ENCODE measurements at regions not wholly inside any gene's neighbourhood (a gene's known extent, or its start where the extent isn't known, plus 50 kb on each side); places are given as distances from the start of the nearest gene placed in this dataset.

DNA sequence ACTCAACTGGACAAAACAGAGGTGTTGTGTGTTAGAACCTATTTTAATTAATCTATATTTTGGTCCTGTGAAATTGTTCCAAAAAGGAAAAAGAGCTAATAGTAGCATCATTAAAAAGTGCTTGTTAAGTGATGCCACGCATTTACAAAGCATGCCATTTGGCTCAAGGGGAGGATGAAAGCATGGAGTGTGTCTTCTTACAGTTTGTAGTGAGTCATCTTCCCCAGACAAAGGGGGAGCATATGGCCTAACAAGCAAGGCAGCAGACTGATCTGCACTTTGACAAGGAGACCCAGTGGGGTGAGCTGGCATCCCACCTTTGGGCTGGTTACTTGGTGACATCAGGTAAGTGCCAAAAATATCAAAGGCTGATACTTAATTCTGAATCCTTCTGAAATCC lies 297.0 kb downstream of the FGF9 start:
- no peak overlapping the region for H3K27ac ChIP-seq (ENCODE audit: low read depth, low read length)

DNA sequence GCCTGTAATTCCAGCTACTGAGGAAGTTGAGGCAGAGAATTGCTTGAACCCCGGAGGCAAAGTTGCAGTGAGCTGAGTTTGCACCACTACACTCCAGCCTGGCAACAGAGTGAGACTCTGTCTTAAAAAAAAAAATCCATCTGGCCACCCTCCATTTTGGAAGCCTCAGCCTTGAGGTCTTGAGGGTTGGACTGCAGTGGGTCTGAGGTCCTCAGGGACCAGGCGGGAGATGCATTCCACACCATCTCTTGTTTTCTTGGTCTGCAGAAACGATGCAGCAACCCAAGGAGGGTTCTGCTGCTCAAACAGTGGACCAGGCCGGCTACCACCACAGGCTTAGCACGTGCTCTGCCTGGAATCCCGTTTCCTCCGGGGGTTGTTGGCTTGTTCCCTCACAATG lies 299.3 kb downstream of the FGF9 start:
- no peak overlapping the region for H3K9ac ChIP-seq (ENCODE audit: low read length)
- H3K27me3 ChIP-seq (ENCODE audit: control insufficient read depth in 1 of 2, insufficient read depth in 2 of 2, low read length in 2 of 2), result no peaks in the 10 kb centered on the region
- H3K36me3 ChIP-seq (ENCODE audit: insufficient read depth, low read length), result no peaks in the 10 kb centered on the region
- H3K4me3 ChIP-seq (ENCODE audit: low read depth in 1 of 2, low read length in 2 of 2), result no peak overlapping the region
- H3K27ac ChIP-seq (ENCODE audit: low read depth, low read length), result no peak overlapping the region
- H3K9me3 ChIP-seq (ENCODE audit: low read length), result no peaks in the 10 kb centered on the region
- H3K4me1 ChIP-seq (ENCODE audit: insufficient read depth, low read length), result no peaks in the 10 kb centered on the region

More for the DNA sequence above, 297.0 kb downstream of the FGF9 start:
- H3K27me3 ChIP-seq (ENCODE audit: control insufficient read depth in 1 of 2, insufficient read depth in 2 of 2, low read length in 2 of 2), result no peaks in the 10 kb centered on the region
- H3K9me3 ChIP-seq (ENCODE audit: low read length), result no peaks in the 10 kb centered on the region
- H3K4me1 ChIP-seq (ENCODE audit: insufficient read depth, low read length), result no peaks in the 10 kb centered on the region
- no peak overlapping the region for H3K4me3 ChIP-seq (ENCODE audit: low read depth in 1 of 2, low read length in 2 of 2)
- no peaks in the 10 kb centered on the region for H3K36me3 ChIP-seq (ENCODE audit: insufficient read depth, low read length)
- no peak overlapping the region for H3K9ac ChIP-seq (ENCODE audit: low read length)

GRCh38 chr13:21970918-21971317 lies 300.0 kb downstream of the FGF9 start:
- no peaks in the 10 kb centered on the region for H3K9me3 ChIP-seq (ENCODE audit: low read length)
- H3K36me3 ChIP-seq (ENCODE audit: insufficient read depth, low read length), result no peaks in the 10 kb centered on the region
- H3K4me1 ChIP-seq (ENCODE audit: insufficient read depth, low read length), result no peaks in the 10 kb centered on the region
- H3K4me3 ChIP-seq (ENCODE audit: low read depth in 1 of 2, low read length in 2 of 2), result no peak overlapping the region
- no peak overlapping the region for H3K27ac ChIP-seq (ENCODE audit: low read depth, low read length)
- no peaks in the 10 kb centered on the region for H3K27me3 ChIP-seq (ENCODE audit: control insufficient read depth in 1 of 2, insufficient read depth in 2 of 2, low read length in 2 of 2)
- no peak overlapping the region for H3K9ac ChIP-seq (ENCODE audit: low read length)

GRCh38 chr13:21971662-21972621 lies 301.1 kb downstream of the FGF9 start:
- Histone ChIP-seq H3K27me3 (ENCODE audit: control insufficient read depth in 1 of 2, insufficient read depth in 2 of 2, low read length in 2 of 2) (no peaks in the 10 kb centered on the region), H3K4me1 (ENCODE audit: insufficient read depth, low read length) (no peaks in the 10 kb centered on the region), H3K27ac (ENCODE audit: low read depth, low read length) (no peak overlapping the region)

DNA sequence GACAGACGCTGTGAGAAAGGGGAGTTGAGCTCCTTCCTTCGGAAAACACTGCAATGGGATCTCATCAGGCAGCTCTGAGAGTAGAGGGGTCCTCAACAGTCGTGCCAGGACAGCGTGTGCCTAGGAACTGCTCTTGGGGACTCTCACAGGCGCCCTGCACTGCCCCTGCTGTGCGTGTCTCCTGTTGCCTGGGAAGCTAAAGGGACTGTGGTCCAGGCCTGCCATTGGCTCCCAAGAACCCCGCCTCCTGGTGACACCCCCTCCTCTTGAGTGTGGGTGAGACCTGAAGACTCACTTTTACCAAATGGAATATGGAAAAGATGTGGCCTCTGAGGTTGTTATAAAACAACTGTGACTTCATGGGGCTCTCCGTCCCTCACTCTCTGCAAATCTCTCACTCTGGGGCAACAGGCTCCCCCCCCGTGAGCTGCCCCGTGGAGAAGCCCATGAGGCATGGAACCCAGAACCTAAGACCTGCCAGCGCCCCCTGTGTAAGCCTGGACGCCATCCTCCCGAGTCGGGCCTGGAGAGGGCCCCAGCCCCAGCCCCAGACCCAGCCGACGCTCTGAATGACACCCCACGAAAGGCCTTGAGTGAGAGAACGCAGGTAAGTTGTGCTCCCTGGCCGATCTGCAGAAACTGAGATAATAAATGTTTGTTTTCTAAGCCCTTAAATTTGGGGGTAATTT lies 302.7 kb downstream of the FGF9 start:
- Histone ChIP-seq H3K36me3 (ENCODE audit: insufficient read depth, low read length) (no peaks in the 10 kb centered on the region), H3K27ac (ENCODE audit: low read depth, low read length) (no peak overlapping the region), H3K9ac (ENCODE audit: low read length) (no peak overlapping the region), H3K9me3 (ENCODE audit: low read length) (no peaks in the 10 kb centered on the region), H3K4me1 (ENCODE audit: insufficient read depth, low read length) (no peaks in the 10 kb centered on the region), H3K27me3 (ENCODE audit: control insufficient read depth in 1 of 2, insufficient read depth in 2 of 2, low read length in 2 of 2) (no peaks in the 10 kb centered on the region), H3K4me3 (ENCODE audit: low read depth in 1 of 2, low read length in 2 of 2) (no peak overlapping the region)

More at GRCh38 chr13:21971662-21972621, 301.1 kb downstream of the FGF9 start:
- no peak overlapping the region for H3K9ac ChIP-seq (ENCODE audit: low read length)
- no peaks in the 10 kb centered on the region for H3K9me3 ChIP-seq (ENCODE audit: low read length)
- H3K4me3 ChIP-seq (ENCODE audit: low read depth in 1 of 2, low read length in 2 of 2), result no peak overlapping the region
- no peaks in the 10 kb centered on the region for H3K36me3 ChIP-seq (ENCODE audit: insufficient read depth, low read length)

DNA sequence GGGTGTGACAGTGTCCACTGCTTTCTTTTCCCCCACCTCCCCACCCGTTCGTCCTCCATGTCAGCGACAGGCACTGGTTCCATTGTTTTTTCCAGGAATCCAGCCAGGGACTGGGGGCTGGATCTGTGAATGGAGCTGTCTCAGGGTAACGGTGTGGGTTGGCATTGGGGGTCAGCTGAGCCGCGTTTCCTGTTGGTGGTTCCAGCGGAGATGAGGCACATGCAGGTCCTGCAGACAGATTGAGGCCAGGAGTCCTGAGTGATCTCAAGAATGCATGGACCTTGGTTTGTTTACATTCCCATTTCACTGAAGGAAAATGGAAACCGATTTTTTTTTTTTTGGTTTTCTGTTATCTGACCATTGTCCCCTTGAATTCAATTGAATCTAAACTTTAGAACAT lies 303.9 kb downstream of the FGF9 start:
- H3K9ac ChIP-seq (ENCODE audit: low read length), result no peak overlapping the region
- H3K27ac ChIP-seq (ENCODE audit: low read depth, low read length), result no peak overlapping the region
- H3K36me3 ChIP-seq (ENCODE audit: insufficient read depth, low read length), result no peaks in the 10 kb centered on the region
- H3K9me3 ChIP-seq (ENCODE audit: low read length), result no peaks in the 10 kb centered on the region
- no peak overlapping the region for H3K4me3 ChIP-seq (ENCODE audit: low read depth in 1 of 2, low read length in 2 of 2)
- H3K4me1 ChIP-seq (ENCODE audit: insufficient read depth, low read length), result no peaks in the 10 kb centered on the region
- H3K27me3 ChIP-seq (ENCODE audit: control insufficient read depth in 1 of 2, insufficient read depth in 2 of 2, low read length in 2 of 2), result no peaks in the 10 kb centered on the region

- Histone ChIP-seq H3K27ac (ENCODE audit: low read depth, low read length) (no peak overlapping the region), H3K9me3 (ENCODE audit: low read length) (no peaks in the 10 kb centered on the region), H3K4me3 (ENCODE audit: low read depth in 1 of 2, low read length in 2 of 2) (no peak overlapping the region), H3K9ac (ENCODE audit: low read length) (no peak overlapping the region), H3K4me1 (ENCODE audit: insufficient read depth, low read length) (no peaks in the 10 kb centered on the region), H3K27me3 (ENCODE audit: control insufficient read depth in 1 of 2, insufficient read depth in 2 of 2, low read length in 2 of 2) (no peaks in the 10 kb centered on the region), H3K36me3 (ENCODE audit: insufficient read depth, low read length) (no peaks in the 10 kb centered on the region)
Observed at GRCh38 chr13:21976159-21976558, 305.3 kb downstream of the FGF9 start.

- Histone ChIP-seq H3K27me3 (ENCODE audit: control insufficient read depth in 1 of 2, insufficient read depth in 2 of 2, low read length in 2 of 2) (peaks cover 0 to 4% of the 10 kb centered on the region in 2 donors), H3K27ac (ENCODE audit: low read depth, low read length) (no peak overlapping the region), H3K36me3 (ENCODE audit: insufficient read depth, low read length) (no peaks in the 10 kb centered on the region), H3K9ac (ENCODE audit: low read length) (no peak overlapping the region), H3K9me3 (ENCODE audit: low read length) (no peaks in the 10 kb centered on the region), H3K4me1 (ENCODE audit: insufficient read depth, low read length) (no peaks in the 10 kb centered on the region), H3K4me3 (ENCODE audit: low read depth in 1 of 2, low read length in 2 of 2) (no peak overlapping the region)
Observed at GRCh38 chr13:21979161-21979806, 308.4 kb downstream of the FGF9 start.

DNA sequence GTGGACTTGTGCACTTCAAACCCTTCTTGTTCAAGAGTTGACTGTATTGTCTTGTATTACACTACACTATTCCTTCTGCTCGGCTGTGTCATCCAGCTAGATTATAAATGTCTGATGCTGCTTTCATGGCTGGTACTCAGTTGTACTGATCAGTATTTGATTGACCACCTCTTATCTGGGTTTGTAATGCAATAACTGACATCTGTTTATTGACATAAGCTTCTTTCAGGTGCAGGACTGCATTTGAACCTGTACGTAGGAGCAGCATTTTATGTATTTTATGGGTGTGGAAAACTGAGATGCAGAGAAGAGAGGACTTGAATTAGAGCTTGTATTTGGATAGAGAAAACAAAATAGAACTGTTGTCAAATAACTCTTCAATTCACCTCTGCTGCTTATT lies 309.2 kb downstream of the FGF9 start:
- peaks cover 0 to 4% of the 10 kb centered on the region in 2 donors for H3K27me3 ChIP-seq (ENCODE audit: control insufficient read depth in 1 of 2, insufficient read depth in 2 of 2, low read length in 2 of 2)
- H3K9ac ChIP-seq (ENCODE audit: low read length), result no peak overlapping the region
- H3K9me3 ChIP-seq (ENCODE audit: low read length), result no peaks in the 10 kb centered on the region
- no peak overlapping the region for H3K27ac ChIP-seq (ENCODE audit: low read depth, low read length)
- no peak overlapping the region for H3K4me3 ChIP-seq (ENCODE audit: low read depth in 1 of 2, low read length in 2 of 2)
- no peaks in the 10 kb centered on the region for H3K36me3 ChIP-seq (ENCODE audit: insufficient read depth, low read length)
- H3K4me1 ChIP-seq (ENCODE audit: insufficient read depth, low read length), result no peaks in the 10 kb centered on the region

GRCh38 chr13:21984156-21984555 lies 313.3 kb downstream of the FGF9 start:
- peaks cover 0 to 4% of the 10 kb centered on the region in 2 donors for H3K27me3 ChIP-seq (ENCODE audit: control insufficient read depth in 1 of 2, insufficient read depth in 2 of 2, low read length in 2 of 2)
- H3K27ac ChIP-seq (ENCODE audit: low read depth, low read length), result no peak overlapping the region
- no peaks in the 10 kb centered on the region for H3K36me3 ChIP-seq (ENCODE audit: insufficient read depth, low read length)
- no peaks in the 10 kb centered on the region for H3K9me3 ChIP-seq (ENCODE audit: low read length)
- H3K9ac ChIP-seq (ENCODE audit: low read length), result no peak overlapping the region
- no peak overlapping the region for H3K4me3 ChIP-seq (ENCODE audit: low read depth in 1 of 2, low read length in 2 of 2)
- no peaks in the 10 kb centered on the region for H3K4me1 ChIP-seq (ENCODE audit: insufficient read depth, low read length)

- H3K9ac ChIP-seq (ENCODE audit: low read length), result no peak overlapping the region
- no peak overlapping the region for H3K4me3 ChIP-seq (ENCODE audit: low read depth in 1 of 2, low read length in 2 of 2)
- peaks cover 0 to 4% of the 10 kb centered on the region in 2 donors for H3K27me3 ChIP-seq (ENCODE audit: control insufficient read depth in 1 of 2, insufficient read depth in 2 of 2, low read length in 2 of 2)
- H3K36me3 ChIP-seq (ENCODE audit: insufficient read depth, low read length), result no peaks in the 10 kb centered on the region
- H3K9me3 ChIP-seq (ENCODE audit: low read length), result no peaks in the 10 kb centered on the region
- H3K4me1 ChIP-seq (ENCODE audit: insufficient read depth, low read length), result no peaks in the 10 kb centered on the region
- H3K27ac ChIP-seq (ENCODE audit: low read depth, low read length), result no peak overlapping the region
Observed at GRCh38 chr13:21986602-21987001, 315.7 kb downstream of the FGF9 start.

Measured in muscle layer of colon (tissue), 2 donors.